ENCODE measurements at regions not wholly inside any gene's neighbourhood (a gene's known extent, or its start where the extent isn't known, plus 50 kb on each side); places are given as distances from the start of the nearest gene placed in this dataset.

DNA sequence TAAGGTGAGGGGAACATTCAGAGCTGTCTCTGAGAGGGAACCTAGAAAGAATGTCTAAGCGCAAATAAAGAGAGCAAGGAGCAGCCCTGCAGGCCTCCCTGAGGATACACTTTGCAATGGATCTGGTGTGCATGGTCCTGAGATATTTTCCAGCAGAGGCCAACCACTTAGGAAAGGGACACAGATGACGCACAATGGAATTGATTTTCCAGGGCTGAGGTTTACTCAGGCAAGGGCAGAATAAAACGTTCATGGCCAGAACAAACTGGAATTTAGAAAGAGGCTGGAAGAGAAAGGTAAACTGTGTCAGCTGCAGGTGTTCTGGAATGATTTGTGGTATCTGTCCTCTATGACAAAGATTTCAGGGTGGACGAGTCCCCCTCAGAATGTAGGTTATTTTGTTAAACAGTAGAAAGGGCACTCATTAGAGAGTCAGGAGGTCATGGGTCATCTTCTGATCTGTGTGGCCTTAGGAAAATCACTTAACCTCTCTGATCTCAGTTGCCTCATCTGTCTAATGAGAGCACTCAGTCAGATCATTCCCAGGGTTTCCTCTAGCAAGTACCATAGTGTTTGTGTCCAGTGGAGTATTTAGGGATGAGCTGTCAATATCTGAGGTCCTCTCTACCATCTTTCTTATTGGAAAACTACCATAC lies 61.8 kb upstream of the PGBD5 start:
- TF ChIP-seq, protein P1, sequence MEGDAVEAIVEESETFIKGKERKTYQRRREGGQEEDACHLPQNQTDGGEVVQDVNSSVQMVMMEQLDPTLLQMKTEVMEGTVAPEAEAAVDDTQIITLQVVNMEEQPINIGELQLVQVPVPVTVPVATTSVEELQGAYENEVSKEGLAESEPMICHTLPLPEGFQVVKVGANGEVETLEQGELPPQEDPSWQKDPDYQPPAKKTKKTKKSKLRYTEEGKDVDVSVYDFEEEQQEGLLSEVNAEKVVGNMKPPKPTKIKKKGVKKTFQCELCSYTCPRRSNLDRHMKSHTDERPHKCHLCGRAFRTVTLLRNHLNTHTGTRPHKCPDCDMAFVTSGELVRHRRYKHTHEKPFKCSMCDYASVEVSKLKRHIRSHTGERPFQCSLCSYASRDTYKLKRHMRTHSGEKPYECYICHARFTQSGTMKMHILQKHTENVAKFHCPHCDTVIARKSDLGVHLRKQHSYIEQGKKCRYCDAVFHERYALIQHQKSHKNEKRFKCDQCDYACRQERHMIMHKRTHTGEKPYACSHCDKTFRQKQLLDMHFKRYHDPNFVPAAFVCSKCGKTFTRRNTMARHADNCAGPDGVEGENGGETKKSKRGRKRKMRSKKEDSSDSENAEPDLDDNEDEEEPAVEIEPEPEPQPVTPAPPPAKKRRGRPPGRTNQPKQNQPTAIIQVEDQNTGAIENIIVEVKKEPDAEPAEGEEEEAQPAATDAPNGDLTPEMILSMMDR (IDR thresholded peaks at IDR 0.05) = no peak
- TF ChIP-seq POLR2AphosphoS5 (IDR thresholded peaks at IDR 0.05) = no peak
- no peak for TF ChIP-seq POLR2A (IDR thresholded peaks at IDR 0.05; ENCODE audit: low read depth)
